GM21360 (cell line): ENCODE measurements at regions not wholly inside any gene's neighbourhood (a gene's known extent, or its start where the extent isn't known, plus 50 kb on each side); places are given as distances from the start of the nearest gene placed in this dataset.

Experiments
- ATAC-seq: cut with Tn5 transposase; IDR thresholded peaks from one replicate; pipeline ENCODE4 v1.9.1; 2021; ENCODE audit warnings: mild to moderate bottlenecking, moderate library complexity; ENCODE audit not compliant: unreplicated experiment

DNA sequence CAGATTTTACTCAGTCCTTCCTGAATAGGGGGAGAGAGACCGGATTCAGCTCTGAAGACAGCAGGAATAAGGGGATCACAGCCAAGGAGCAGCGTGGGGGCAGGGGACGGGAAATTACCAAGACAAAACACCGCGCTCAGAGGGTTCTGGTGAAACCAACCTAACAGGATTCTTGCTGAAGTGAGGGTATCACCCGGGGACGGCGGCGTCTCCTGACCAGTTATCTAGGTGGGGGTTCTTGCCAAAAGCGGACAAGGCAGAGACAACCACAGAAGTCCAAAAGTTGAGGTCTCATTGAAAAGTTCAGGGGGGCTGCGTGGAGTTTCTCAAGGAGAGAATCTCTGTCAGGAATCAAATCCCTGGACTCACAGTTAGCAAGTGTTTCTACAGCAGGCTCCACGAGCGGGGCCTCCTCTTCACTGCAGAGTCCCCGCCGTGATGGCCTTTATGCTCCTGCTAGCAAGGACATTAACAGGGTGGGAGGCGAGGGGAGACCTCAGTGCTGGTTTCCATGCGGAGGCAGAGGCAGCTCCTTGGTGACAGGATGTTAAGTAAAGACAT, 291.0 kb downstream of the BRD1 start:
- no peak for ATAC-seq

DNA sequence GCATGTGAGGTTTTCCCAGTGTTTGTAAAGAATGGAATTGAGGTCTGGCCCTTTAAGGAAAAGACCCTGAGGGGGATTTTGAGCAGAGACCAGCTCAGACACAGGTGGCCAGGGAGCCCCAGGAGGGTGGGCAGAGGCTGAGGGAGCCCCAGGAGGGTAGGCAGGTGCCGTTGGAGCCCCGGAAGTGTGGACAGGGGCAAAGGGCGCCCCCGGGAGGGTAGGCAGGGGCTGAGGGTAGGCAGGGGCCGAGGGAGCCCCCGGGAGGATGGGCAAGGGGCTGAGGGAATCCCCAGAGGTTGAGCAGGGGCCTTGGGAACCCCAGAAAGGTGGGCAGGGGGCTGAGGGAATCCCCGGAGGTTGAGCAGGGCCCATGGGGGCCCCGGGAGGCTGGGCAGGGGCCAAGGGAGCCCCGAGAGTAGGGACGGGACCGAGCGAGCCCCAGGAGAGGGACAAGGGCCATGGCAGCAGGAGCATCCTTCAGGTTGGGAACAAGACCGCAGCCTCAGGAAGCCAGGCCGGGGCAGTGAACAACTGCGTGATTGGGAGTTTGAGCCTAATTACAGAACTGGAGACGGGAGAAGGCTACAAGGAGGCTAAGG, 292.0 kb downstream of the BRD1 start:
- ATAC-seq: no peak

DNA sequence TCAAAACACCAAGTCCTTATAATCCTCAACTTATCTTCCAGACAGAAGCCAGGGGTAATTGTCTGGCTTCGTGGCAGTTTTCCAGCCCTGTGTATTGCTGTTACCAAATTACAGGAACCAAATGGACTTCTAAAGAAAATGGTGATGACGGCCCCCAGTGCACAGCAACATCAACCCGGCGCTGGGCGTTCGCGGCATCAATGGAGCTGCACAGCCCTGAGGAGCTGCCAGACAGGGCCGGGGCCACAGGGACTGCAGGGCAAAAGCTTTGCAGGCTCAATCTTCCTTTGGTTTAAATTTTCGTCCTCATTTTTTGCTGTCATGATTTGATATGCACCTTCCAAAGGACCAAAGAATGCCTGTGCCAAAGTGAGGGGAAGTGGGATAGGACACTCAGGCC, 292.5 kb downstream of the BRD1 start:
- no peak for ATAC-seq

DNA sequence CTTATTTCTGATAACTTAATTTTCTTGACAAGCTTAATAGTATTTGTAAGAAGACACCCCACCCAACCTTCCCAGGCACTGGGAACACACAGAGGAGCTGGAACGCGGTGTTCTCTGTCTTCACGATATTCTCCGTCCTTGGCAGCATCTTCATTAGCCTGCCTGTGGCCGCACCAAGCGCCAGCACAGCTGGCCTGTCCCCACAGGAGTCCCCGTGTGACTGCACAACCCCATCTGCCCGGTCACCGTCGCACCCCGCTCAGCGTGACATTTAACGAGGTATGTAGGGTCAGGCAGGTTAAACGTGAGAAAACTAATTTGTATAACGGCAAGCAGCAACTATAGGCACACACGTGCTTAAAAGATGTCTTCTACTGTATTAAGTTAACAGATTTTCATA, 293.3 kb downstream of the BRD1 start:
- ATAC-seq: no peak

DNA sequence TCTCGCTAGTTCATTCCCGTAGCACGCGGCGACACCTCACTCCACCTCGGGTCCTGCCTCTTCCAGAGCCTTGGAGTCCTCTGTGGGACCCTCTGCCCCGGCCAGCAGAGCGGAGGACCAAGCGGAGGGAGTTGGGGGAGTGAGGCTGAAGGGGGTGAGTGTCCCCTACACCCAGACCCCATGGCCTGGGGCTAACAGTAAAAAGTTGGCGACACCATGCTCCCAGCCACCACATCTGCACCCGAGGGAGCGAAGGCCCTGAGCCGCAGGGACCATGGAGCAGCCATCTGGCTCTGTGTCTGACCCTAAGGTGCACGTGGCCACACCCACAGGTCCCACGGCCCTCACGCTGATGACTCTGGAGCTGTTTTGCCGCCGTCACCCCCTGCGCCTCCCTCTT, 293.8 kb downstream of the BRD1 start:
- no peak for ATAC-seq

DNA sequence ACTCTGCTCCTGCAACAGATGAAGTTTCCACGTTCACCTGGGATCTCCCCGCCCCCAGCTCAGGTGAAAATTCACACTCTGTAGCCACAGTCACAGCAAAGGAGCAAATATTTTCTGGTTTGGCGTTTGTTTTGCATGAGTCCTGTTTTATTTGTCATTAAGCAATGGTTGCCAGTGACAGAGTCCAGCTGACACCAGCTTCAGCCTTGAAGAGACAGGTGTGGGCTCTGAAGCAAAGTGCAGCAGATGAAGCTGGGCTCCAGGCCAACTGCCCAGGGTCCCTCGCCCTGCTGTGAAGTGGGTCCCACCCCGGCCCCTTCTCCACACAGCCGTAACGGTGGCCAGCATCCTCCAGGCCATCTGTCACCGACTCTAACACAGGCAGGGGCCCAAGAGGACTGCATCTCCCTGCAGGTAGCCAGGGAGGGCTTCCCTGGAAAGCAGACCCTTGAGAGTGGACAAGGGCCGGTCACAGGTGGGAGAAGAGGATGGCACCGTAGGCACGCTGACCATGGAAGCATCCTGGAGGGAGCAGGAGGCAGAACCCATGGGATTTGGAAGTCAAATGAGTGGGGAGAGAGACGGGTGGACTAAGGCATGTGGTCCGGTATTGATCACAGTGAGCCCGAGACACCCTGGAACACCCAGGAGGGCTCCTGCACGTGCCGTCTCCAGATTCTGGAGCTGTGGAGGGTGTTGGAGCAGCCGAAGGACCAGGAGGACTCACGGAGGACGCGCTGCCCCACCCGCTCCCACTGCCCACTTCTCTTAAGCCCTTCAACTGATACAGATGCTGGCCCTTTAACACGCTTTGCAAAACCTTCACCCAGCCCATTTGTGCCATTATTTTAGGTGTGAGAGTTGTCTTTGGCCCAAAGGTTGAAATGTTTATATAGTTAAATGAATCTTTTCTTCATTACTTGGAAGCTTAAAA, 294.5 kb downstream of the BRD1 start:
- no peak for ATAC-seq

DNA sequence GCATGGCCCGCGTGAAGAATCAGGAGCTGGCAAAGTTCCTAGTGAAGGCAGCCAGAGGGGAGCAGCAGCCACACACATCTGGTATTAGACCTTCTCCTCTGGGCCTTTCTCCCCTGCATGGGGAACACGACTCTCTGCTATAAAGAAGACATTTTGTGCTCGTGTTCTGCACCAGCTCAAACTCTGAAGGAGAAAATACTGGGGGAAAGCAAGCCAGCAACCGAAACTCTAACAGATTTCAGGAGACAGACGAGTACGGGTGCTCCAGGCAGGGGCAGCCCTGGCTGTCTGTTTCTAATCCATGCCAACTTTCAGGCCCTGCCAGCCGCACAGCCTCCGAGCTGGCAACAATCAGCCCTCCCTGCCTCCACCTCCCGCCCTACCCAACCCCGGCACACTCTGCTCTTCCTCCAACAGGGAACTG, 296.3 kb downstream of the BRD1 start:
- no peak for ATAC-seq

DNA sequence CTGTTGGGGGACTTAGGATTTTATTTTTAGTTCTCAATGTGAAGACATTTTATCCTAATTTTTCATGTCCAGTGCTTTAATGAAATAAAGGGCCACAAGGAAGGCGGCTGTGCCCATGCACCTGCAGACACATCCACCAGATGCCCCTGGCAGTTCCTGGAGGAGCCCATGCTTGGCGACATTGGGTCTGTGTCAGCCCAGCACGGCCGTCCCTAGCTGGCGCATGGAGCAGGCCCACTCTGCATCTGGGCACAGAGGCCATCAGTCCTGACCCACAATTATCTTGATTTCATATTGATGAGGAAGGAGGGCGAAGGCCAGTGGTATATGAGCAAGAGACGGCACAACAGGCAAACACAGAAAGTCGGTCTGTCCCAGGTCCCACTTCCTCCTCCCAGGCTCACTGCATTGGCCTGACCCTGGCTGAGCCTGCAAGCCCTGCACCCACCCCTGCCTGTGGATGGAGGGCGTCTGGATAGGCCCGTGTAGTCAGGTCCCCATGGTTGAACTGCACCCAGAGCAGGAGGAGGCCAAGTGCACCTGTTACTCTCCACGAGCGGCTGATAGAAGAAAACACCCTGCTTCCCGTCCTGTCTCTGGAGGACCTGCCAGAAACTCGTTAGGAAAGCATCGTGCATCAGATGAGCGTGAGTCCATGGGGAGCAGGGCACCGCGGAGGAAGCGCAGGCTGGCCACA, 296.9 kb downstream of the BRD1 start:
- no peak for ATAC-seq

DNA sequence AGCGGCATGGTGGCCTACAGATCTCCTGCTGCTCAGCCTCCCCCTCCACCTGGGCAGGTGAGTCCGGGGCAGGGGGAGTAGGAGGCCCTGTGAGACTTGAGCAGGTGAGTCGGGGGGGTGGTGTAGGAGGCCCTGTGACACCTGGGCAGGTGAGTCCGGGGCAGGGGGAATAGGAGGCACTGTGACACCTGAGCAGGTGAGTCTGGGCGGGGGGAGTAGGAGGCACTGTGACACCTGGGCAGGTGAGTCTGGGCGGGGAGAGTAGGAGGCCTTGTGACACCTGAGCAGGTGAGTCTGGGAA, 299.3 kb downstream of the BRD1 start:
- ATAC-seq: no peak

DNA sequence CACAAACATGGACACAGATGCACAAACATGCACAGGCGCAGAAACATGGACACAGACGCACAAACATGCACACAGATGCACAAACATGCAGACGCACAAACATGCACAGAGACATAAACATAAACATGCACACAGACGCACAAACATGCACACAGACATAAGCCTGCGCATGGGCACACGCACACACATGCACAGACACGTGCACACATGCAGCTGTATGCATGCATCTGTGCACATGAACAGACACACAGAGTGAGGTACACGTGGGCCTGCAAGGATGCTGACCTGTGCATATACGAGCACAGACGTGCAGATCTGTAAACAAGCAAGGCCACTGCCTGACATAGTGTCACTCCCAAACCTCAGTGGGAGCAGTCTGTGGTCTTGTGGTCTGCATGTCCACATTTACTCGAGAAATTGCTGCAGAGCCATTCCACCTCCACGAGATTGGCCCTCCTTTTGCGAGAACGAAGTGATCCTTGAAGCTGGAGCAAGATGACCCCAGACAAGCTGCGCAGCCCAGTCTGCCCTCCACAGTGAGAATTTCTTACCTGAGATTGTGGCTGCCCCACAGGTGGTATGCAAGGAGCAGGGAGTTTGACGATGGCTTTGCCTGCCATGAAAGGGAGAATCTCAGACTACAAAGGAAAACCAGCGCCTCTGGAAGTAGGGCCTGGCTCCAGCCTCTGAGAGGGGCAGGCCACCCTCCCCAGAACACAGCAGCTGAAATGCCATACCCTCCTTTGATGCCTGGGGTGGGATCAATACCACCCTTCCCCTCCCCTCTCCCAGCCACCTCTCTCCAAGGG, 299.9 kb downstream of the BRD1 start:
- ATAC-seq: no peak

DNA sequence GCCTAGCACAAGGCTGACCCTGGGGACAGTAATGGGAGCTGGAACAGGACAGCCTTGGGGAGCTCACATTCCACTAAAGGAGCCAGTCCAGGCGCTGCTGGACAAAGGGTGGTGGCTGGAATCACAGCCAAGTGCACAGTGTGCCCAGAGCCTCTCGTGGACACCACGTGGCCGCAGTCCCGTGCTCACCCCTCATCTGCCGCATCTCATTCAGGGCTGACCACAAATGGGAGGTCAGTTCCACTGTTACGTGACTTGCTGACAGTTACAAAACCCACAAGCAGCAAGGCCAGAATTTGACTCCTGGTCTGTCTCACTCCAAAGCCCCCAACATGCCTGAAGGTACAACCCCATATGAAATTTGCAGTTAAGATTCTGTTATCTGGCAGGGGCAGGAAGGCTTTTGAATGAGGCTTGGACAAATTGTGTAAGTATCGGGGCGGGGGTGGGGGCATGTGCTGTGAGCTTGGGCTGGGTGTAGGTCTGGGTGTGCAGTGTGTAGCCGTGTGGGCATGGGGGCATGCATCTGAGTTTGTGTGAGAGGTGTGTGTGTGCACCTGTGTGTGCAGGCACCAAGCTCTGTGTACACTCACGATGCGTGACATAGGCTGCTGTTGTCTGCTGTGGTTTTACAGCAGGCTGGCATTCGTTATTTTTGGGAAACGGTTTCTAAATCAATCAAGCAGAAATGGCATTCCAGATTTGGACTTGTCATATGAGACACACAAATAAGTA, 301.7 kb downstream of the BRD1 start:
- no peak for ATAC-seq

DNA sequence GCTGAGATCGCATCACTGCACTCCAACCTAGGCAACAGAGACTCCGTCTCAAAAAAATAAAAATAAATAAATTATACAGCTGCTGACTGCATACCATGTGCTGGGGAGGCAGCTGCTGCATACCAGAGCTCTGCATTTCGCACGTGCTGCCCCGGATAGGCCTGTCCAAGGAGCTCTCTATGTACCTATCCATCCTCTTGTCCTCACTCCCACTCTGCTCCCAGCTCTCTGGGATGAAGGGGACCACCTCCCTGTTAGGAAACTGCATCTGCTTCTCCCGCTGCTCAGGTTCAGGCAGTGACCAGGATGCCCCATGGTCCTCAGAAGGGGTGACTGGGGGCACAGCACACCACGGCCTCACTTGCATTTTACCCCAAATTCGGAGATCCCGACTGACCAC, 302.3 kb downstream of the BRD1 start:
- no peak for ATAC-seq

DNA sequence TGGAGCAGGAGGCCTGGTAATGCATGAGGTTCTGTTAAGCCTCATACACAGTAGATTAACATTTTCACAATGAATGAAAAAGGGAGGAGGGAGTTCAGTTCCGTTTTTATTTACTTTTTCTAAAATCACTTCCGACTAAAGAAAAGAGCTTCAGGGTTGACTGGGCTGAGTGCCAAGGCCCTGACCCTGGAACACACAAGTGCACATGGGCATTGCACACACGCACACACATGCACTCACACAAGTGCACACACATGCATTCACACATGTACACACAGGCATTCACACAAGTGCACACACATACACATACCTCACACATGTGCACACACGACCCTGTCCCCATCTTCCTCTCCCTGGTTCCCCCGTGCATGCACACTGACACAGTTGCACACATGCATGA, 303.3 kb downstream of the BRD1 start:
- no peak for ATAC-seq

DNA sequence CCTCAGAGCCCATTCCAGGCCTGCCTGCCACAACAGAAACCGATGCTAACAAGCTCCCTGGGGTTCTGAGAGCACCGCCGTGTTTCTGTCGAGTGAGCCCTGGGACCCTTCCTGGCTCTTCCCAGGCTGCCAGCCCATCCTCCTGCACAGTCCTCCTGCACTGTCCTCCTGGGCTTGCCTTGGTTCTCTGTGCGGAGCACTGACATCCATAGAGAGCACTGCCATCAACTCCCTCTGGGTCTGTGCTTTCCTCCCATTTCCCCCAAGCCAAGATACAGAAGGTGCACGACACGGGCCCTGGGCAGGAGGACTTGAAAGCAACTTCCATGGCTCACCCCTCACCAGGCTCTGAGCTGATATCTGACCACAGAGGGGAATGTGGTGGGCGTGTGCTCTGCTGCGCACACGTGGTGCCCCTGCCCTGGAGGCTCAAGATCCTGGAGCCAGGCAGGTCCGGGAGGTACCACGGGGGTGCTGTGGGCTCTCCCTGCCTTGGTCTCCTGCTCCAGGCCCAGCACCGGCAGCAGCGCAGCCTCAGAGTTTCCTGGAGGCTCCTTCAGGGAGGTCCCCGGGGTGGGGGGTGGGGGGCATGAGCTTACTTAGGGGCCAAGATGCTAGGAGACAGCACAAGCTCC, 304.2 kb downstream of the BRD1 start:
- ATAC-seq: no peak

DNA sequence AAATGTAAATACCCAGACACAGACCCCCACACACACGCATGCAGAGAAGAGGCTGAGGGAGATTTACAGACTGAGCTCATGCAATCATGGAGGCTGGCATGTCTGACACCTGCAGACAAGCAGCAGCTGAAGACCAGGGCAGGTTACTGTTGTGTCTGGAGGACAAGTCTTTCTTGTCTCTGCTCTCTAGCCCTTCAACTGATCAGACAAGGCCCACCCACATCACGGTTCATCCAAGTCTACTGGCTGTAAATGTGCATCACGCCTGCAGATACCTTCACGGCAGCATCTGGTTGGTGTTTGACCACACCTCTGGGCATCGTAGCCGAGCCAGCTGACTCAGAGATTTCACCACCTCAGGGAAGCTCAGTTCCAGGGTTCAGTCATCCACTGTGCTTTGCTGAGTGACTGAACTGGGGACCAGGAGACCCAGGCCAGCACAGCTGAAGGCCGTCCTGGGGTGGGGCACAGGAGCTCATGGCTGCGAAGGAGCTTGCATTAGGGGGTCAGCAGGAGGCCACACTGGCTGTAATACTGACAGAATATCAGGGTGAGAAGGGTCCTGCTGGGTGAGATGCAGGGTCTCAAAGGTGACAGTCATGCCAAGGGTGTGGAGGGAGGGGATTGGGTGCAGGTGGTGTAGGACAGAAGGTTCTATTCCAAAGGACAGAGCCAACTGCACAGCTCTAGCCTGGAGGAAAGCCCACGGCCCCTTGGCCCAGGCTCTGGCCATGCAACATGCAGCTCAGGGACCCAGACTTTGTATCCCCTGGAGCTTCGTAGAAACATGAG, 304.9 kb downstream of the BRD1 start:
- no peak for ATAC-seq

DNA sequence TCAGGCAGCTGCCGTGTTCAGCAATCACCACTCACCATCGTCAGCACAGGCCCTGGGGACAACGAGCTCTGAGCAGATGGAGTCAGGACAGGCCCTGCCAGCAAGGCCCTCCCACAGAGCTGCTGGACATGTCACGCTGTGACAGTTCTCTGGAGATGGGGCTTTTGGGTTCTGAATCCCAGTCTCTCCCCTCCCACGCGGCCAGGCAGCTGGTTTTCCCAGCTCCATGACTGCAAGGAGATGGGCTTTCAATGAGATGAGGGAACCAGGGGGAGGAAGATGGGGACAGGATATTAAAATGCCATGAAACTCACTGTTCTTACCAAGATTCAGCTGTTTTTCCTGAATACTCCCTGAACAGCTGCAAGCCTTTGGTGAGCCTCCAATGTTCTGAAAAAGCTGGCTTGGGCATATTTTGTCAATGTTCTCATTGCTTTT, 305.9 kb downstream of the BRD1 start:
- ATAC-seq: no peak

DNA sequence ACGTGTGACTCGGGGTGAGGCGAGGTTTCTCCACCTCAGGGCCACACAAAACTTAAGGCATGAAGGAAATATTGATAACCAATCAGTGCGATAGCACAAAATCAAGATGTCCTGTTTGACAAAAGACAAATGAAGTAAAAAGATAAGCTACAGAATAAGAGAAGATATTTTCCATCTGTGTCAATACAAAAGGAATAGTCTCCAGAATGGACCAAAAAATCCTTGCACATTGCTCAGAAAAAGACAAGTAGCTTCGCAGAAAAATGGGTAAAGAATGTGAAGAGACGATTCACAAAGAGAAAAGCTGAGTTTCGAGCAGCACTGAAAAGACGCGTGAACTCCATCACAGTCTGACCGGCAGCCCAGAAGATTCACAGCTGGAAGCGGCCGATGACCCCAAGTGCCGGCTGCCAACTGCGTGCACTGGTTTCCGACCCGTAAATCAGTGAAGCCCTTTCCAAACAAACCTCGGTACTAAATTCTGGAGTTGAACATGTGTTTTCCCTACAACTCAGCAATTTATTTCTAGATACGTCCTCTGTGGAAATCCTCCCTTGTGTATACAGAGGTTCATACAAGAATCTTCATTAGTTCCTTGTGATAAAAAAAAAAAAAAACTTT, 308.4 kb downstream of the BRD1 start:
- no peak for ATAC-seq

DNA sequence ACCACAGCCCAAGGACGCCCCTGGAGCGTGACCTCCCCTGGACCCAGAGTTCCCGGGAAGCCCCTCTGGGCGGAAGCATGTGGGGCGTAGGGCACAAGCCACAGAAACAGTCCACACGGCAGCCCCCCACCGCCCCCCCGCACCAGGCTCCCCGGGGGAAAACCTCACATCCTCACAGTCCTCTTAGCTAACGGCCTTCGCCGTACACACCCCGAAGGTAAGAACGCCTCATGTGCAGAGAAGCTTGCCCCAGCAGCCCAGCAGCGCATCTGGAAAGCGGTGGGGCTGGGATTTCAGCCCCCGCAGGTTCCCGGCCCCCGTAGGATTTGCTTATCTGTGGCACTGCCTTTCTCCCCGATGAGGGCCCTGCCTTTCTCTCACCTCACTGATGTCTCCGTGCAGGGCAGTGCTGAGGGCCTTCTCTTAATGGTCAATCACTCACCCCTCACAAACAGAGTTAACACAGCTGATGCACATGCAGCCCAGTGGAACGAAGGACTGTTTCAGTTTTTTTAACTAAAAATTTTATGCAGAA, 309.2 kb downstream of the BRD1 start:
- no peak for ATAC-seq
